Stimulated activated CD8-positive, alpha-beta memory T cell treated with anti-CD3 and anti-CD28 coated beads, Interleukin-2, amount 100 ng/mL, for 1 hour (primary cell): ENCODE measurements at regions not wholly inside any gene's neighbourhood (a gene's known extent, or its start where the extent isn't known, plus 50 kb on each side); places are given as distances from the start of the nearest gene placed in this dataset.

ENCODE experiments used
- DNase-seq, 2 donors: peaks; one replicate each; pipeline ENCODE4 v3.0.0-alpha.2; 2020; ENCODE audit warnings: low read depth in 2 of 2

DNA sequence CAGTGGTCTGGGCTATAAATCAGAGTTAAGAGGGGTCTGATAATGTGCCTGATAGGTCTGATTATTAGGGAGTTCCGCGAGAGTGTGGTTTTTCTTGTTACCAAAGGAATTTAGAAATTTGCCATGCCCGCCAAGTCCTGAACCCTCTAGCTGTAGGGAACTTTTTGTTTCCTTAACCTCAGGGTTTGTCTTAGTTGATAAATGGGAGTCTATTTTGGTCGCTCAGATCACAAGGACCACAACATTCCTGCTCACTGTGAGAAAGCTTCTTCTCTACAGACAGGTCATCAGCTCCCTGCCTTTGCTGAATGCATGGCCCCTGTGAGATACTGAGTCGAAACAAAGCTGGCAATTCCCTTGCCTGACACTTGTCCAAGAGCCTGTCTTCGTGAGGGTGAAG, 497.8 kb downstream of the HS3ST4 start:
- DNase-seq, result no peak

DNA sequence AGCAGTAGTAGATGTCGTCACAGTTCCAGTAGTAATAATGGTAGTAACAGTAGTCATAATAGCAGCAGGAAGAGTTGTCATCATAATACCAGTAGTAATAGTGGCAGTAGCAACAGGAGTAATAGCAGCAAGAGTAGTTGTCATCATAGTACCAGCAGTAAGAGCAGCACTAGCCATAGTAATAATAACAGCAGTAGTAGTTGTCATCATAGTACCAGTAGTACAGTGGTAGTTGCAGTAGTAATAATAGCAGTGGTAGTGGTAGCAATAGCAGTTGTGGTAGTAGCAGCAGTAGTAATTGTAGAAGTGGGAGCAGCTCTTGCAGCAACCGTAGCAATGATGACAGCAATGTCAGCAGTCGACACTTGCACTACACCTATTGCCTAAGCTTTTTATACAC, 502.8 kb downstream of the HS3ST4 start:
- no peak for DNase-seq

DNA sequence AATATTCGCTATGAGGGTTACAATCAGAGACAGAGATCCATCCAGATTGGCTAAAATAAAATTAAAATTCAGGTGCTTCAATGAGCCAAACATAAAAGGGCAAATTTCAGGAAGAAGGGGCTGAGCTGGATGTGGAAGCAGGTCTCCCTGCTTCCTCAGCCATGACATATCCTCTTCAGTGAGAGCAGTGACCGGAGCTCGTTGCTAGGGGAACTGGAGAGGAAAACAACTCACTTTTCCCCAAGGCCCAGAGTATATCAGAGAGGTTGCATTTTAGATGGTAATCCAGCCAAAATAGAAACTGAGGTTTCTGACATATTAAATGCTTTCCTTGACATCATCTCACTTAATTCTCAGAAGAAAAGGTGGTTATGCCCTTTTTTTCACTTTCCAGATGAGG, 503.5 kb downstream of the HS3ST4 start:
- DNase-seq, result no peak

DNA sequence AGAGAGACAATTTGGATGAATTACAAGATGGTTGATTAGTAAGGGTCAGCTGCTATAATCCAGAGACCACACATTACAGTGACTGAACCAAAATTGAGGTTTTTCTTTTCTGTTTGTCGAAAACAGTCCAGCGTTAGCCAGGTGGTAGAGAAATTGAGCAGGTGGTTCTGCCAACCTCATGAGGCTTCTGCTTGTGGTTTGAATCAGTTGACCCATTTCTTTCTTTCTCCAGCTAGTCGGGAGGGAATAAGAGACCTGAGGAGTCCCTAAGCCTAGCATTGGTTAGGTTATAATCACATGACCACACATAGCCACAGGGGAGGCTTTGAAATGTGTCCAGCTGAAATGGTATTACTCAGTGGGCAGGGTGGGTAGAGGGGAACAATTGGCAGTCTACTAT, 504.6 kb downstream of the HS3ST4 start:
- no peak for DNase-seq

DNA sequence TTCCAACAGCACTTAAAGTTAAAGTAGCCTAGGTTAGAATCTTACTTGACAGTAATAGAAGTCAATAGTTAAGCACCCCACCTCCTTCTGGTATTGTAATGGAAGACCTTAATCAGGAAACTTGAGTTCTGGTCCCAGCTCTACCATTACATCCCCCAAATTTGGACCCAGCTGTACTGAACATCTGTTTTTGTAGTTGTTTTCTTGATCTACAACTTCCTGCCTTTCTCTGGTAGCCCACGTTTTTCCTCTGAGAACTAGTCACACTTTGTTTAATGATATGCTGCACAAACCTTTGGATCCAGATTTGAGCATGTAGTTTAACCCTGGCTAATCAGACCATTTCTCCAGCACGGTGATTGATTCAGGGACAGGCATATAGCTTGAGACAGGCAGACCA, 505.0 kb downstream of the HS3ST4 start:
- DNase-seq, result no peak

DNA sequence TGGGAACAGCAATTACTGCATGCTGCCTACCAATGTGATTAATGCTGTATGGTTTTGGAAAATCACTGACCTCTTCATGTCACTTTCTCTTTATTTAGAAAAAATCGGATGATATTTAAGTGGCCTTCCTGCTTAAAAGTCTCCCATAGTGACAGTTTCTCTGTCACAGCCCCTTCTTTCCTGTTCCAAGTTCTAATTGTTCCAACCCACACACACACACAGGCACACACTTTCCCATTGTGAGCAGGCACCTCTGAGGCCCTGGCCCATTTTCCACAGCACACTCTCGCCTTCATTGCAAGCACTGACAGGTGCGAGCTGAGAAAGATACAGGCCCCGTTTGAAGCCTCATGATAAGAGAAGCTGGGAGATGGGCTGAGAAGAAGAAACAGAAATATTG, 505.9 kb downstream of the HS3ST4 start:
- DNase-seq, result no peak

DNA sequence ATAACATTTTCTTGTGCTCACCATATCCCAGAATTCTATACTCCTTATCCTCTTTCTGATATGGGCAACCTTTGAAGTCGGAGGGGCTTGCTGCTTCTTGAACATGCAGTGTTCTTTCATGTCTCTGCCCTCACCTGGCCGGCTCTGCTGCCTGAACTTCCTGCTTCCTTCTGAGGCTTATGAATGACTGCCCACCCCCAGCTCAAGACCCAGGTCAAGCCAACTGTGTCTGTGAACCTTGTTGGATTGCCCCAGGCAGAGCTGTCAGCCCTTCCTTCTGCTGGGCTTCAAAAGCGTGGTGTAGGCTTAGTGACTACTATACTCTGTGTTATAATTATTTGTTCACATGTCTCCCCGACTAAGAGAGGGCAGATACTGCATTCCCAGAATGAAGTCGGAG, 506.5 kb downstream of the HS3ST4 start:
- no peak for DNase-seq

DNA sequence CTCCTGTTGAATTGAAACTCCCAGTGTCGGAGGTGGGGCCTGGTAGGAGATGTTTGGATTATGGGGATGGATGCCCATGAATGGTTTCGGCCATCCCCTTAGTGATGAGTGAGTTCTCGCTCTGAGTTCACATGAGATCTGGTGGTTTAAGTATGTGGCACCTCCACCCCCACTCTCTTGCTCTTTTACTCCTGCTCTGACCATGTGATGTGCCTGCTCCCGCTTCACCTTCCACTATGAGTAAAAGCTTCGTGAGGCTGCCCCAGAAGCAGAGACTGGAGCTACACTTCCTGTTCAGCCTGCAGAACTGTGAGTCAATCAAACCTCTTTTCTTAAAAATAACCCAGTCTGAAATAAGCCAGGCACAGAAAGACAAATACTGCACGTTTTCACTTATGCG, 512.4 kb downstream of the HS3ST4 start:
- no peak for DNase-seq

DNA sequence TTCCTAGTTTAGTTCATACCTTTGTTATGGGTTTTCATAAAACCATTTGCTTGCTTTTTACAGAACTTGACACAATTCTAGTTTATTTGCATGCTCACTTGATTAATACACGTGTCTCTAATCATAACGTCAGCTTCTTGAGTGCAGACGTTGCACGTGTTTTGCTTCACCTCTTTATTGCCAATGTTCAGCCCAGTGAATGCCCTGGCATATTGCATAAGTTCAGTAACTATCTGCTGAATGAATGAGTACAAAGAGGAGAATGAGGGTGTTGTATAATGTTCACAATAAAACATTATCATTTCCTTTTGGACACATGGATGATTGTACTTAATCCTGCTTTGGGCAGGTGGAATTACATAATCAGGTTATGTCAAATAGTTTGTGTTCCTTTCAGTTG, 519.8 kb downstream of the HS3ST4 start:
- no peak for DNase-seq

DNA sequence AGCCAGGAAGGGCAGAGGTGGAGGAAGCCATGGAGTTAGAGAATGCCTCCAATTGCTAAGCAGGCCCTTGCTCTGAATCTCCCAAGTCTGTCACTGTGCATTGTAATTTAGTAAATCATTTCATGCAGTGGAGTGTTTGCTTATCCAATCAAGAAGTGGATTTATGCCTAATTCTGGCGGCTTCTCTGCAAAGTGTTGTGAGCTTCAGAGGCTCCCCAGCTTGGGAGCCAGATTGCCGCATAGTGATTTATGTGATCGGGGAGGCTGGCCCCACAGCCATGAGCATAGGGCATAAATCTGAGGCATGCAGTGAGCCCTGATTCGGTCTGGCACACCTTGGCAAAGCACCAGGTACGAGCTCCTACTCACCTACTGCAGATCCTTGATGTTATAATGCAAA, 520.8 kb downstream of the HS3ST4 start:
- no peak for DNase-seq

DNA sequence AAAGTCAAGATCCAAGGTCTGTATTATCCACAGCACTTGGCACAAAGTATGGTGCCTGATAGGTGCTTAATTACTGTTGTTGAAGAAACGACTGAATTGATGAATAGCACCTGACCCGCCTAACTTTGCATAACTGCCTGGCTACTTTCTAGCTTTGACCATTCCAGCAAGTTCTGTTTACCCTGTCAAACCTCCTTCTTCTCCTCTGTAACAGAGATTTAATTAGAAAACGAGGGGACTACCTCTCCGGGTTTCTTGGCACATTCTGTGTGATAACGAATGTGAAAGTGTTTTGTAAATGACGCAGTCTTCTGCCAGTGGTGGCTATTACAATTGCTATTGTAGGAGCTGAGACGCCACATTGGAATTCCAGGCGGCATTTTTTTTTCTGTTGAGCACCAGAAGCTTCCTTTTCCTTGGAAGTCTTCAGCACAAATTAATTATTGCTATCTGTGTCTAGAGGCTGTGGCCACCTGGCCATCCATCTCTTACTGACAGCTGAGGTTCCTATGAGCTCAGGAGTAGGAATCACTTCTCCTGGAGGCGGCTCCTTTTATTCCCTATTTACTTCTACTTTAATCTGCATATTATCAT, 522.9 kb downstream of the HS3ST4 start:
- DNase-seq, result no peak

DNA sequence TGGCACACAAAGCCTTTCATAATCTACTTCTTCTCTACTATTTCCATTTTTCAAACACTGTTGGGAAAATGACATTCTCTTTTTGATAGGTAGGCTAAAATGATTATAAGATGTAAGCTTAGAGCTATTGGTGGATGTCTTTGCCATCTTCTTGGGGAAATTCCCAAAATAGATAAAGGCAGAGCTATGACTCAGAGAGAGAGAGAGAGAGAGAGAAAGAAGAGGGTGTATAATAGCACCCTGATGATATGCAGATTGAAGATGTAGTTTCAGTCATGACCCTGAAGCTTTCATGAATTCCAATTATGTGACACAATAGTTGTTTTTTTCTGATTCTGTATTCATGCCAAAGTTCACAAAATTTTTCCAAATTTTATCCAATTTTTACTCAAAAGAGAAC, 529.1 kb downstream of the HS3ST4 start:
- DNase-seq, result no peak

DNA sequence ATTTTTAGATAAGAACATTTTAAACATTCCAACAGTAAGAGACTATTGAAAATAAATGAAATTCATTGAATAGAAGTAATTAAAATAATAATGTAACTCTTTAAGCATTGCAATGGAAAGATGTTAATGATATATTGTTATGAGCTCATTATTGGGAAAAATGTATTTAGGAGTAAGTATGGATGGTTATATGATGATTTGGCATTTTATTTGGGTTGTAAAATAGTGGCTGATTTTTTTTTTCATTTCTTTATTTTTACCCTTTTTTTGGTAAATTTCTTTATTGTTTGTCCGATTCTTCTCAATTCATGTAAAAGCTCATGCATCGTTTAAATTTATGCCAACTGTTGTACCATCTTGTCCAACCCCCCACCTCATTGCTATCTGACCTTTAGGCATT, 539.9 kb downstream of the HS3ST4 start:
- DNase-seq, result no peak

DNA sequence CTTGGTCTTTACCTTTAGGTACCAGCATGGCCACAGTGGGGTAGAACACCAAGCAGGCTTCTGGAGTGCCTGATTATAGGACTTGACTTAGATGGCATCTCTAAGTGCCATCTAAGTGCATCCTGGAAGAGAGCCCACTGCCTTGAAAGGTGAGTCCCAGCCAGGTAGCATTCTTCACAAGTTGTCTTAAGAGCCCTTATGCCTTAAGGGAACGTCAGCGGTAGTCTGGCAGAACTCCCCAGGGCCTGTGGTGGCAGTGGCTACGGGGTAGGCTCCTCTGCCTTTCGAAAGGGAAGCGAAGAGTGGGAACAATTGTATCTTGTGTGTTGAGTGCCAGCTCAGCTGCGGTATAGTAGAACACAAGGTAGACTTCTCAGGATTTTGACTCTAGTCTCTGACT, 549.0 kb downstream of the HS3ST4 start:
- DNase-seq, result no peak

DNA sequence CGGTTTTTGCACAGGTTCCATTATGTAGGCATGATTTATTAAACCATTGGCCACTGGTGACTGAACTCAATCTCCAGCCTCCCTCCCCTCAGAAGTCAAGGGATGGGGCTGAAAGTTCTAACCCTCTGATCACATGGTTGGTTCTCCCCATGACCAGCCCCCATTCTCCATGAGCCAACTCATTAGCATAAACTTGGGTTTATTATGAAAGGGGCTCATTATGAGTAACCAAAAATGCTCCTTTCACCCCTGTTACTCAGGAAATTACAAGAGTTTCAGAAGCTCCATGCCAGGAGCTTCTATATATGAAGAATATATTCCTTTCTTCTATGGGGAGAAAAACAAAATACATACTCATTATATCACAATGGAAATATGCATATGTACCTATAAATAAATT, 555.3 kb downstream of the HS3ST4 start:
- DNase-seq, result no peak

DNA sequence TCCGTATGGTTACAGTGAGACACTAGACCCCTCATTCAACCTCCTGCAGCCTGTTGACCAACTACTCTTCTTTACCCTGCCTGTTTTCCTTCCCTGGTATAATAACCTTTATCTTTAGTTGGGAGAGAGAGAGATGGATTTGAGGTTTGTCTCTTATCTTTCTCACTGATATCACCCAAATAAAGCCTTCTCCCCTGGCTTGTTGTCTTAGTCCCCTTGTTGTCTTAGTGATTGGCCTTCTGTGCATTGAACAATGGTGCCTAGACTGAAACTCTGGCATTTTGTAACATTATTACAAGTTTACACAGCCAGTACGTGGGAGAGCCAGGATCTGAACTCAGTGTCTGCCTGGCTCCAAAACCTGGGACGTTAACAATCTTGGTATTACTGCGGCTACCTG, 560.8 kb downstream of the HS3ST4 start:
- no peak for DNase-seq

DNA sequence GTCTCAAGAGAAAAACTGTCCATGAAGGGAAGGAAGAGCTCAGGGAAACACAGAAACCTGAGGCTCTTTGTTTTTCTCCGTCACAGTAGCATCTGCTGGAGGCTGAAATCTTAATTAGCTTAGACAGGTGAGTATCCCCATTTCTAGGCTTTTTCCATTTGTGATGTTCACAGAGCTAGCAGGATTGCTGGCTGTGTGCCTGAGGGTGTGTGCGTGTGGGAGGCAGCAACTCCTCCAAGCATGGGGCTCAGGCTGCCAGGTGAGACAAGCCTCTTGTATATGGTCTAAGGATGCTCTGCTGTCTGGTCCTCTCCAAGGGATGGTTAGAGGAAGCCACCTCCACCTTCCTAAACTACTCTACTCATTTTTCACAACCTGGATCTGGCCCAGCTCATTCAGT, 569.9 kb downstream of the HS3ST4 start:
- no peak for DNase-seq

DNA sequence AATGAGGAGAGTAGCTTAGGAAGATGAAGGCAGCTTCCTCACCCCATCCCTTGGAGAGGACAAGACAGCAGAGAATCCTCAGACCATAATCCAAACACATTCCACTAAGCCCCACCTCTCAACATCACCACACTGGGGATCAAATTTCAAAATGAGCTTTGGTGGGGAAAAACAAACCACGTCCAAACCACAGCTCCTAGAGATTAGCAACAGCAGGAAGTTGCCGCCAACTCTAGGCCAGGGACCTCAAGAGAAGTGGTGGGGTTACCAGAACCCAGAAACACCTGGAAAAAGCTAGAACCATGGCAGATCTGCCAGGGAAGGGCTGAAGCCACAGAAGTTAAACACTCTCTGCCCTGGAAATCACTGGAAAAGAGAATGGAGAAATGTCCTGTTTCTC, 571.6 kb downstream of the HS3ST4 start:
- no peak for DNase-seq

DNA sequence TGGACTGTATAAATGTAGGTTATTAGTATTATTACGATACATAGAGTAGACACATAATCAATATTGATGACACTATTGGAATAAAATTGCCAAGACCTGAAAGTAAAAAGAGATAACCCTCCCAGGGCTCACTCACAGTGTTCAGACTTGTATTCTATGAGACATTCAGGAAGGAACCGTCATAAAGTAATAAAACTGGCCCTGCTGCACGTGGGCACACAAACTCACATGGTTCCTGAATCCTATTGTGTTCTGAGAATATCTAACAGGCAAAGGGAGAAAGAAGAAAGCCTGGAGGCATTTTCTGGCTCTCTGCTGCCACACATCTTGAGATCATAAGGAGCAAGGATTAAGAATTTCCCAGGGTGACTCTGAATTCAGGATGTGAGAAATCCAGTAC, 575.9 kb downstream of the HS3ST4 start:
- DNase-seq, result no peak

DNA sequence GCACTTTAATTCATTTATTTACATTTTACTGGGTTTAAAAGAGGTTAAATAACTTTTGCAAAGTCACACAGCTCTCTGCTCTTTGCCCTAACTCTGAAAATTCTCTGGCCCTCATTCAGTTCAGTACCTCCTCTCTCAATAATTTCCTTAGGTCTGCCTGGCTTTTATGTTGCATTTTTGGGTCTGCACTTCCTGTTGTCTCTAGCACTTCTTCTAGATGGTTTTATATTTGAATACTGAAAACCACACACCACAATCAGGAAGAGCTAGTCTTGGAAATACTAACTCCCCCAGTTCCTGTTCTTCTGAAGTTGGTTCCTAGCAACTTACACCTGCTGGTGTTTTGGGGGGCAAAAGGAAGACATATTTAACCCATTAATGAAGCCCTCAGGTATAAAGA, 577.9 kb downstream of the HS3ST4 start:
- DNase-seq, result no peak

DNA sequence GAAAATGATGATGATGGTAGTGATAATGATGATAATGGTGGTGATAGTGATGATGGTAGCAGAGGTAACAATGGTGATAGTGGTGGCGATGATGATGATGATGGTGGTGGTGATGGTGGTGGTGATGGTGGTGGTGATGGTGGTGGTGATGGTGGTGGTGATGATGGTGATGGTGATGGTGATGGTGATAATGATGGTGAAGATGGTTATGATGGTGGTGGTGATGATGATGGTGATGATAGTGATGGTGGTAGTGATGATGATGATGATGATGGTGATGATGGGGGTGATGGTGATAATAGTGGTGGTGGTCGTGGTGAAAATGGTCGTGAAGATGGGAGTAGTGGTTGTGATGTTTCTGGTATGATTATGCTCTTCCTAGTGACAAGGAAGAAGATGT, 581.8 kb downstream of the HS3ST4 start:
- no peak for DNase-seq

DNA sequence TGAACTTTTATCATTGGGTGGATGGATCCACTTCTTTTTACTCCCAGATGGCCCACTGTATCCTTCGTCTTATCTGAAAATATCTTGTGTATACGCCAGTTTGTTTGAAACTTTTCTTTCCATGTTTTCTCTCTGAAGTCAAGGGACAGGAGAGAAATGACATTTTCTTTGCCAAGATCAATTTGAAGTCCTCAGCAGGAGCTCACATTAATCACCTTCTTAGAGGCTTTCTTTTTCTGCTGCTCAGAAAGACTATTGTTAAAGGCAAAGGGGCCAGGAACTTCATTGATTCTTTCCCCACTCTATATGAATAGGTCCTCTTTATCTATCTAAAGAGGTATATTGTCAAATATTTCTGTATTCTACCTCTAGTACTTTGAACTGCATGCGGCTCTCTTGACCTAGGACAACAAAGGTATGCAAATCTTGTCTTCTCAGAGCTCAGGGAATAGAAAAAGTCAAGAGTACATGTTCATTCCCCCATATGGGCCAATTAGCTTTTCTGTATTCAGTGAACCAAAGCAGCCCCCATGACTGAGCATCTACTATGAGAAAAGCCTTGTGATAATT, 583.3 kb downstream of the HS3ST4 start:
- no peak for DNase-seq

DNA sequence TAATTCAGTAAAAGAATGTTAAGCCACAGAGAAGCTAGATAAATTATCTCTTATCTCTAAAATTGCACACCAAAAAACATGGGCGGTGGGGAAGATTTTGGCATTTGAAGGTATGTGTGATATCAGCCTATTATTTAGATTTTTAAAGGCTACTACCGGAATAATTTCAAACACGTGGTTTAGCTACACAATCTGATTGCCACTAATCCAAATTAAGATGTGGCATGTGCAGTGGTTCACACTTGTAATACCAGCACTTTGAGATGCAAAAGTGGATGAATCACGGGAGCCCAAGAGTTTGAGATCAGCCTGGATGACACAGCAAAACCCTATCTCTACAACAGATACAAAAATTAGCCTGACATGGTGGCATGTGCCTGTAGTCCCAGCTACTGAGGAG, 584.5 kb downstream of the HS3ST4 start:
- no peak for DNase-seq

DNA sequence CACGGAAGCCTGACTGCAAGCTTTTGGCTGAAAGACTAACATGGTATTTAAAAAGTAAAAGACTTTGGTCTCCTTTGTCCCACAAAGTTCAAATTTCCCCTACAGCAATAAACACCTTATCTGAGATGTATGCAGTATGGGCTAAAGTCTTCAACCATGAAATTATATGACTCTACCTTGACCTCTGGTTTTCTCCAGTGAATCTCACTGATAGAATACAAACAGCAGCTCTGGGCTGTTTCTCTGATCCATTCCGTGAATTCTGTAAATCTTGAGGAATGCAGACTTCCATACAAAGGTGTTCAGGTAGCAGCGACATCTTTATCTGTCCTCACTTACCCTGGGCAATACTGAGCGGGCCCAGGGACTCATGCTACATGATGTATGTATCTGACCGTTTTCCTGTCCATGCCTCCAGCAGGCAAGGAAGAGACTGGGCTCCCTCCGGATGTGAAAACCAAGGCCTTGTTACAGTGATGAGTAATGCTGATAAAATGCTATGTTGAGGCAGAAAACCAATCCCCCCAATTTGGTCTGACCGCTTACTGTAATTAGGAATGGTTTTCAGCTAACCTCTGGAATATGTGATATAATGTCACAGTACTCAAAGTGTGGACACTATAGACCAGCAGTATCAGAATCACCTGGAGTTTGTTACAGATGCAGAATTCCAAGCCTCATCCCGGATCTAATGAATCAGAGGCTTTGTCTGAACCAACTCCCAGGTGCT, 589.8 kb downstream of the HS3ST4 start:
- no peak for DNase-seq
